ENCODE measurements at regions not wholly inside any gene's neighbourhood (a gene's known extent, or its start where the extent isn't known, plus 50 kb on each side); places are given as distances from the start of the nearest gene placed in this dataset.
A peak's percentile ranks its signal among the peaks of the same experiment; 100 is the strongest.

- TF ChIP-seq Cebpa-rat (IDR thresholded peaks at IDR 0.05), result no peak
- H3K4me2 ChIP-seq, result no peak overlapping the region
Observed at GRCh38 chr7:121473645-121474300, 77.7 kb upstream of the FAM3C start.

GRCh38 chr7:121466455-121466854 lies 70.3 kb upstream of the FAM3C start:
- no peaks in the 10 kb centered on the region for H3K4me1 ChIP-seq
- H3K4me3 ChIP-seq, result no peak overlapping the region
- no peak for TF ChIP-seq Cebpa-rat (IDR thresholded peaks at IDR 0.05)
- H3K36me3 ChIP-seq, result no peaks in the 10 kb centered on the region
- H3K9me3 ChIP-seq (replicated peaks in 1 of 11), result no peaks in the 10 kb centered on the region
- H4K20me1 ChIP-seq, result no peaks in the 10 kb centered on the region
- no peak overlapping the region for H3K9ac ChIP-seq
- H3K27ac ChIP-seq, result no peak overlapping the region
- H3K27me3 ChIP-seq, result no peaks in the 10 kb centered on the region
- no peak overlapping the region for H3K4me2 ChIP-seq

More at GRCh38 chr7:121473645-121474300, 77.7 kb upstream of the FAM3C start:
- no peak overlapping the region for H3K4me3 ChIP-seq
- H3K27me3 ChIP-seq, result no peaks in the 10 kb centered on the region
- H3K9me3 ChIP-seq (replicated peaks in 1 of 11), result no peaks in the 10 kb centered on the region
- H3K9ac ChIP-seq, result no peak overlapping the region
- no peaks in the 10 kb centered on the region for H3K4me1 ChIP-seq
- H4K20me1 ChIP-seq, result no peaks in the 10 kb centered on the region
- no peak overlapping the region for H3K27ac ChIP-seq
- H3K36me3 ChIP-seq, result no peaks in the 10 kb centered on the region

- Histone ChIP-seq H3K36me3 (no peaks in the 10 kb centered on the region), H3K4me3 (no peak overlapping the region), H3K4me2 (no peak overlapping the region), H3K27ac (no peak overlapping the region), H3K9me3 (replicated peaks in 1 of 11) (peaks cover 0 to 16% (median 0%) of the 10 kb centered on the region in 11 experiments; a peak in 5 of 22 replicates), H3K4me1 (no peaks in the 10 kb centered on the region), H3K27me3 (no peaks in the 10 kb centered on the region), H4K20me1 (no peaks in the 10 kb centered on the region), H3K9ac (no peak overlapping the region)
- no peak for TF ChIP-seq Cebpa-rat (IDR thresholded peaks at IDR 0.05)
Observed at GRCh38 chr7:121459148-121459547, 63.0 kb upstream of the FAM3C start.

GRCh38 chr7:121456785-121457359 lies 60.8 kb upstream of the FAM3C start:
- no peaks in the 10 kb centered on the region for H3K36me3 ChIP-seq
- no peak overlapping the region for H3K9ac ChIP-seq
- peaks cover 0 to under 1% (median 0%) of the 10 kb centered on the region in 10 experiments; a peak in 3 of 20 replicates for H3K4me1 ChIP-seq
- no peak overlapping the region for H3K27ac ChIP-seq
- no peak for TF ChIP-seq Cebpa-rat (IDR thresholded peaks at IDR 0.05)
- no peaks in the 10 kb centered on the region for H4K20me1 ChIP-seq
- H3K27me3 ChIP-seq, result no peaks in the 10 kb centered on the region
- H3K4me2 ChIP-seq, result no peak overlapping the region
- H3K4me3 ChIP-seq, result no peak overlapping the region
- peaks cover 0 to 16% (median 3%) of the 10 kb centered on the region in 11 experiments; a peak in 5 of 22 replicates for H3K9me3 ChIP-seq (replicated peaks in 1 of 11)

- Histone ChIP-seq H4K20me1 (no peaks in the 10 kb centered on the region), H3K4me3 (no peak overlapping the region), H3K9me3 (replicated peaks in 1 of 11) (peaks cover 0 to 16% (median 3%) of the 10 kb centered on the region in 11 experiments; a peak in 5 of 22 replicates), H3K36me3 (no peaks in the 10 kb centered on the region), H3K27me3 (no peaks in the 10 kb centered on the region), H3K4me2 (no peak overlapping the region), H3K27ac (no peak overlapping the region), H3K4me1 (peaks cover 0 to 9% (median 0%) of the 10 kb centered on the region in 10 experiments; a peak in 4 of 20 replicates), H3K9ac (no peak overlapping the region)
- no peak for TF ChIP-seq Cebpa-rat (IDR thresholded peaks at IDR 0.05)
Observed at GRCh38 chr7:121456015-121456414, 59.9 kb upstream of the FAM3C start.

GRCh38 chr7:121452389-121452788 lies 56.3 kb upstream of the FAM3C start:
- no peak overlapping the region for H3K27ac ChIP-seq
- peaks cover 0 to 16% (median 3%) of the 10 kb centered on the region in 11 experiments; a peak in 5 of 22 replicates for H3K9me3 ChIP-seq (replicated peaks in 1 of 11)
- no peak overlapping the region for H3K4me2 ChIP-seq
- H3K36me3 ChIP-seq, result no peaks in the 10 kb centered on the region
- no peak for TF ChIP-seq Cebpa-rat (IDR thresholded peaks at IDR 0.05)
- no peaks in the 10 kb centered on the region for H4K20me1 ChIP-seq
- peaks cover 0 to 12% (median 0%) of the 10 kb centered on the region in 10 experiments; a peak in 6 of 20 replicates for H3K4me1 ChIP-seq
- no peaks in the 10 kb centered on the region for H3K27me3 ChIP-seq
- H3K4me3 ChIP-seq, result no peak overlapping the region
- H3K9ac ChIP-seq, result no peak overlapping the region

- Histone ChIP-seq H3K36me3 (no peaks in the 10 kb centered on the region), H3K4me2 (peak overlapping the region in 2 of 11 experiments; percentile 1 to 23; a peak in 2 of 22 replicates), H3K9me3 (replicated peaks in 1 of 11) (peaks cover 0 to 8% (median 3%) of the 10 kb centered on the region in 11 experiments; a peak in 5 of 22 replicates), H4K20me1 (no peaks in the 10 kb centered on the region), H3K27me3 (no peaks in the 10 kb centered on the region), H3K4me3 (no peak overlapping the region), H3K4me1 (peaks cover 0 to 16% (median 0%) of the 10 kb centered on the region in 10 experiments; a peak in 6 of 20 replicates), H3K27ac (no peak overlapping the region), H3K9ac (no peak overlapping the region)
- no peak for TF ChIP-seq Cebpa-rat (IDR thresholded peaks at IDR 0.05)
Observed at GRCh38 chr7:121451367-121452094, 55.4 kb upstream of the FAM3C start.

- no peaks in the 10 kb centered on the region for H3K36me3 ChIP-seq
- H4K20me1 ChIP-seq, result no peaks in the 10 kb centered on the region
- peaks cover 0 to 16% (median 0%) of the 10 kb centered on the region in 10 experiments; a peak in 6 of 20 replicates for H3K4me1 ChIP-seq
- H3K4me3 ChIP-seq, result no peak overlapping the region
- TF ChIP-seq Cebpa-rat (IDR thresholded peaks at IDR 0.05), result no peak
- H3K9me3 ChIP-seq (replicated peaks in 1 of 11), result peaks cover 0 to 5% (median 0%) of the 10 kb centered on the region in 11 experiments; a peak in 3 of 22 replicates
- H3K27ac ChIP-seq, result no peak overlapping the region
- H3K27me3 ChIP-seq, result no peaks in the 10 kb centered on the region
- no peak overlapping the region for H3K4me2 ChIP-seq
- H3K9ac ChIP-seq, result no peak overlapping the region
Observed at GRCh38 chr7:121450631-121451198, 54.6 kb upstream of the FAM3C start.

- Histone ChIP-seq H3K9me3 (replicated peaks in 1 of 11) (0 out of 22 replicates have a peak, but pooled peaks cover 0 to 5% (median 0%) of the 10 kb centered on the region in 11 experiments), H3K4me3 (no peak overlapping the region), H3K4me1 (peaks cover 0 to 16% (median 0%) of the 10 kb centered on the region in 10 experiments; a peak in 6 of 20 replicates), H3K4me2 (no peak overlapping the region), H3K27me3 (no peaks in the 10 kb centered on the region), H3K36me3 (no peaks in the 10 kb centered on the region), H3K27ac (no peak overlapping the region), H4K20me1 (no peaks in the 10 kb centered on the region), H3K9ac (no peak overlapping the region)
- no peak for TF ChIP-seq Cebpa-rat (IDR thresholded peaks at IDR 0.05)
Observed at GRCh38 chr7:121449735-121450240, 53.7 kb upstream of the FAM3C start.
